ENCODE measurements at regions not wholly inside any gene's neighbourhood (a gene's known extent, or its start where the extent isn't known, plus 50 kb on each side); places are given as distances from the start of the nearest gene placed in this dataset.
A peak's percentile ranks its signal among the peaks of the same experiment; 100 is the strongest.
"Not testable (repeated sequence)": the region's sequence is repeated elsewhere in the genome, so short reads cannot be mapped to it uniquely, and the experiment has no call there.

GRCh38 chr20:56689318-56689717, 60.2 kb downstream of the TFAP2C start:
- DNase-seq: no peak

GRCh38 chr20:56689852-56690485, 60.9 kb downstream of the TFAP2C start:
- DNase-seq: no peak

DNA sequence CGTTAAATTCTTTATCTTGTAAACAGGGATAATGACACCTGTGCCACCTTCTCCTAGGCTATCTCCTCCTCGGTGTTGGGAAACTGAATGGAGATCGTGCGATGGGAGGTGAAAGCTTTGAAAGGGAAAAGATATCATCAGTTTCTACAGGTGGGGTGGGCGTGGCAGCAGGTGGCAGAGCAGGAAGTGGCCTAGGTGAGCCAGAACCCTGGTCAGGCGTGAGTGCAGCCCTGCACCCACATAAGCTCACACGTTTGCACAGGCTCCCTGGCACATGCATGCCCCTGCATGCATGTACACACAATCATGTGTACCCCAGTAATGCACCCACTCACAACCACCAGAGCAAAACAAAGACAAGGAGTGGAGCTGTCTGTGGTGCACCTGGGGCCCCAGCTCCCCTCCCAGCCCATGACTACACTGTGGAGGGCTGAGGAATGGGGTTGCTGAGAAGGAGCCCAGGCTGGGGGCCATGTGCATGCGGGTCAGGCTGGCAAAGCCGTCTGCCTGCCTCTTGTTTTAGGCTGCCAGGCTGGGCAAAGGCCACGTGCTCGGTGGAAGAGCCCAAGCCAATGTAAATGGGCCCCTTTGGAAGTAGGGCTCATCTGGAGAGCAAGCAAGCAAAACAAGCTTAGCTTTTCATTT, 61.5 kb downstream of the TFAP2C start:
- DNase-seq: no peak

GRCh38 chr20:56691325-56691998, 62.4 kb downstream of the TFAP2C start:
- no peak for DNase-seq

- no peak for DNase-seq
These were observed 64.1 kb downstream of the TFAP2C start for GRCh38 chr20:56693217-56693616.

DNA sequence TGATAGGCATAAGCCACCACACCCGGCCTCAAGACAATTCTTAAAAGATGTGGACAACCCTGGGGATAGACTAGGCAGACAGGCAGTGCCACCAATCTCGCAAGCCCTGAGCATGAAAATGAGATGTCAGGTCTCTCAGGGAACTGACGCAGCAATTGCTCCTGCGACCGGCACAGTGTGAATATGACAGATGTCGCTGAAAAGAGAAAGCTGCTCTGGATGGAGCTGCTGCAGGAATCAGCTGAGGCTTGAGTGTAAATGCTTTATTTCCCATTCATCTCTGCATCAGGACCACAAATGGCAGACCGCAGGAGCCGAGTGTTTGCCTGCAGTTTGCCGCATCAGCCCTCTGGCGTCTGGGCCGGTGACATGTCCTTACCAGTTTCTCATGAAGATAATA, 68.4 kb downstream of the TFAP2C start:
- no peak for DNase-seq

GRCh38 chr20:56698297-56698696, 69.2 kb downstream of the TFAP2C start:
- no peak for DNase-seq

DNA sequence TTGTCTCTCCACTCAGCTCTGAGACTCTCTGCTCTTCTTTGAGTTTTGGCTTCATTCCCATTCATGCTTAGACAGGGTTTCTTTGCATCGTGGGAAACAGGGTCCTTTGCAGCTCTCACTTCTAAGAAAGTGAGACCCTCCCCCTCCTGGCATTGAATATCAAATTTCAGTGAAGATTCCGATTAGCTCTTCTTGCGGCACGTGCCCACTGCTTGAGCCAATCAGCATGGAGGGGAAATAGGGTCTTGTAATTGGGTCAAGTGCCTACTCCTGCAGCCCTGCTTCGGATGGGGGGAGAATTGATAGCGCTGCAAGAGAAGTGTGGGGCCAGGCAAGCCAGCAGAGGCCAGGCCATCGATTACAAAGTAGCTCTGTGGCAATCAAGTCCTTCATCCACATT, 69.6 kb downstream of the TFAP2C start:
- no peak for DNase-seq

- peak in 10 of 14 donors; percentile 5 to 35 (median 18) for DNase-seq
These were observed 74.1 kb downstream of the TFAP2C start for GRCh38 chr20:56702931-56703840.

GRCh38 chr20:56706867-56707360, 77.8 kb downstream of the TFAP2C start:
- DNase-seq: no peak

DNA sequence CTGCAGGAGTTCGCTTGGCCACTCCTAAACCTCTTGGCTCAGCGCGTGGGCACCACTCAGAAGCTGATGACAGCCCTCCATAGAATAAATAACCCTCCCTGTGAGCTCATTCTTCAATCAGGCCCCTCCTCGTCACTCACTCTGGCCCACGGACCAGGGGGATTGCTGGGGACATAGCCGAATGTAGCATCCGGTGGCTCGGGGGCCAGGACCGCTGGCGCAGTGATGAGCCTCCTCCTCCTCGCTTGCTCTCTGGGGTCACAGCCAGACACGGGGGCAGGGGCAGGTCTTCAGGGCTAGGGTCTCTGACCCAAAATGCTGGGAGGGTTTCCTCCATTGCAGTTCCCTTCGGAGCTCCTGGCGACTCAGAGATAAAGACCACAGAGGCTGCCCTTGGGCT, 79.9 kb downstream of the TFAP2C start:
- DNase-seq: no peak

DNA sequence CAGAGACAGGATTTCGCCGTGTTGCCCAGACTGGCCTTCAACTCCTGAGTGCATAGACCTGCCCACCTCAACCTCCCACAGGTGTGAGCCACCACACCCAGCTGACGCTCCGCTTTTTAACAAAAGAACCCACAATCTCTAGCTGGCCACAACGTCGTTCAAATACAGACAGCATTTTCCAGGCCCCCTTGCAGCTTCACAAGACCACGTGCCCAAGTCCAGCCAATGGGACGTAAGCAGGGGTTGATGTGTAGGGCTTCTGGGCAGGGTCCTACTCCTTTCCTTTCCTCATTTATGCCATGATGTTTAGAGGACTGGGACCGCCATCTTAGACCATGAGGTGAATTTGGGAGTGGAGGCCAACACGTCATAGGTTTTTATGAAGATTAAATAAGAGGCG, 81.0 kb downstream of the TFAP2C start:
- DNase-seq: no peak

- DNase-seq: not testable (repeated sequence)
These were observed 81.5 kb downstream of the TFAP2C start for GRCh38 chr20:56710577-56710976.

DNA sequence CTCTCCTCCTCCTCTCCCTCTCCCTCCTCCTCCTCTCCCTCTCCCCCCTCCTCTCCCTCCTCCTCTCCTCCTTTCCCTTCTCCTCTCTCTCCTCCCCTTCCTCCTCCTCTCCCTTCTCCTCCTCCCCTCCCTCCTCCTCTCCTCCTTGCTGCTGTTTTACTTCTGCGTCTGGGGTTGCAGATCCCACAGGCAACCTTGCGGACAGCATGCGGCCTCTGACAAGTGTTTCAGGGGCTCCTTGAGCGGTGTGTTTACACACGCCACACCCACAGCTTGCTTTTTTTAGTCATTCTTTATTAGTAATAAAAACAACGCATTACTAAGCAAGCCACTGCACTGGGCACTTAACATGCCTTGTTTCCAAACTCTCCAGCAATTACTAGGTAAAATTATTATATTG, 81.9 kb downstream of the TFAP2C start:
- DNase-seq: no peak

GRCh38 chr20:56715309-56715708, 86.2 kb downstream of the TFAP2C start:
- DNase-seq: no peak

DNA sequence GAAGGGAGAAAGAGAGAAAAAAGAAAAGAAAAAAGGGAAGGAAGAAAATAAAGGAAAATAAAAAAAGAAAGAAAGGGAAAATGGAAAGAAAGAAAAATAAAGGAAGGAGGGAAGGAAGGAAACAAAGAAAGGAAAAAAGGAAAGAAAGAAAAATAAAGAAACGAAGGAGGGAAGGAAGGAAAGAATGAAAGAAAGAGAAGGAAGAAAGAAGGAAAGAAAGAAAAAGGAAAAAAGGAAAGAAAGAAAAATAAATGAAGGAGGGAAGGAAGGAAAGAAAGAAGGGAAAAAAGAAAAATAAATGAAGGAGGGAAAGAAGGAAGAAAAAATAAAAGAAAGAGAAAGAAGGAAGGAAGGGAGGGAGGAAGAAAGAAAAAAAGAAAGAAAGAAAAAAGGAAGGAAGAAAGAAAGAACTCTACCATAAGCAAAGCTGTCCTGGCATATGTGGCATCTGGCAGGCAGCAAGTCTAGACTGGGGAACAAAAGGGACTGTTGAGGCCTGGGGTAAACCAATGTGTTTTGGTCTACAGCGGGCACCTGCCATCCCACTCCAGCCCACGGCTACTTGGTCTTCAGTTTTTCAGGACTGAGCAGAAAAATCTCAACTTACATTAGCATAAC, 86.9 kb downstream of the TFAP2C start:
- DNase-seq: no peak

DNA sequence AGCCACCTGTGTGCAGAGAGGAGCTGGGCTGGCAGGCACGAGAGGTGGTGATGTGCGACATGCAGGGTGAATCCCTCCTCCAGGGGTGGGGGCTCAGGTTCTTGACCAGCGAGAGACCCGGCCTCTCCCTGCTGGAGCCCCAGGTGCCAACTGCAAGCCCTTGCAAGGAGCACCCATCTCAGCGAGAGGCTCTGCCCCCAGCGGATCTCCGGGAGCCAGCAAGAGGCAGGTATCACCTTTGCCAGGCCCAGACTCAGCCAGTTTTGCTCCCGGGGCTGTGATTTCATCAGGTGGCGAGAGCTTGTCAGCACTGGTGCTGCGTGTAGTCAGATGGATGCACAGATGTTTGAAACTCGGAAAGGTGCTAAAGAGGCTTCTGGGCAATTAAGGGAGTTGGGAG, 87.7 kb downstream of the TFAP2C start:
- DNase-seq: no peak

DNA sequence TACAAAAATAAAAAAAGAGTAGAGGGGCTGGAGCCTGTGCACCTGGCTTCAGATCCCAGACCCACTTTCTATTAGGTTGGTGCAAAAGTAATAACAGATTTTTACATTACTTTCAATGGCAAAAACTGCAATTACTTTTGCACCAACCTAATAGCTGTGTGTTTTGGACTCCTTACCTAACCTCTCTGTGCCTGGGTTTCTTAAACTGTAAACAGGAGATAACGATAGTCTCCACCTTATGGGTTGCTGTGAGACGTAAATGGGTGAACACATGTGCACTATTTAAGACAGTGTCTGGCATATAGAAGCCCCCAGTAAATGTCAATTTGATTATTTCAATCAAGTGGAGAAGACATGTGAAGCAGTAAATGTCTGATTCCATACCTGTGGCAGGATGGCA, 89.7 kb downstream of the TFAP2C start:
- DNase-seq: no peak

DNA sequence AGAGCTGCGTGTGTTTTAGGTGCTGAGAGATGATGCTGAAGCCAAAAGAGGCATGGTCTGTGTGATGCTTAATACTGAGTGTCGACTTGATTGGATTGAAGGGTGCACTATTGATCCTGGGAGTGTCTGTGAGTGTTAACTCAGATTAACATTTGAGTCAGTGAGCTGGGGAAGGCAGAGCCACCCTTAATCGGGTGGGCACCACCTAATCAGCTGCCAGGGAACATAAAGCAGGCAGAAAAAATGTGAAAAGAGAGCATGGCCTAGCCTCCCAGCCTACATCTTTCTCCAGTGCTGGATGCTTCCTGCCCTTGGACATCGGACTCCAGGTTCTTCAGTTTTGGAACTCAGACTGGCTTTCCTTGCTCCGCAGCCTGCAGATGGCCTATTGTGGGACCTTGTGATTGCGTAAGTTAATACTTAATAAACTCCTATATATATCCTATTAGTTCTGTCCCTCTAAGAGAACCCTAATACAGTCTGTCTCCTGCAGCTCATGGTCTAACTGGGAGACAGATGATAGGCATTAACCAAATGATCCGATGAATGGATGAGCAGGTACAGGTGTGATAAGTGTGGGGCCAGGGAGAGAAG, 91.6 kb downstream of the TFAP2C start:
- DNase-seq: no peak

- peak in 1 of 14 donors; percentile 61 for DNase-seq
These were observed 92.9 kb downstream of the TFAP2C start for GRCh38 chr20:56722042-56722441.

DNA sequence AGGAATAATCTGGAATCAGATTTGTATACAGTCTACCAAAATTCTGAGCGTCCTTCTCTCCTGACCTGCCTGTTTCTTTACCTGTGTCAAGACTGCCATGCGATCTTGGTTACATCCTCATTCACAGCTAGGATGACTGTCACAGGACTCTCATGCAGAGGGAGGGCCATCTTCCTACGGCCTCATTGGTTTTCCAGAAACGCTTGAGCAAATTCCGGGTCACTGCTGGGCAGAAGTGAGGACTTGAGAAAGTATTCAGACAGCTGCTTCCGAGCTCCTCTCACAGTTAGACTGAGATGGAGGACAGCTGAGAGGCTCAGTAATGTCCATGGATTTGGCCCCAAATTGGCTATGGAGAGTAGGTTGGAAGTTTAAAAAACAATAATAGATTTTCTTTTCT, 94.2 kb downstream of the TFAP2C start:
- no peak for DNase-seq

DNA sequence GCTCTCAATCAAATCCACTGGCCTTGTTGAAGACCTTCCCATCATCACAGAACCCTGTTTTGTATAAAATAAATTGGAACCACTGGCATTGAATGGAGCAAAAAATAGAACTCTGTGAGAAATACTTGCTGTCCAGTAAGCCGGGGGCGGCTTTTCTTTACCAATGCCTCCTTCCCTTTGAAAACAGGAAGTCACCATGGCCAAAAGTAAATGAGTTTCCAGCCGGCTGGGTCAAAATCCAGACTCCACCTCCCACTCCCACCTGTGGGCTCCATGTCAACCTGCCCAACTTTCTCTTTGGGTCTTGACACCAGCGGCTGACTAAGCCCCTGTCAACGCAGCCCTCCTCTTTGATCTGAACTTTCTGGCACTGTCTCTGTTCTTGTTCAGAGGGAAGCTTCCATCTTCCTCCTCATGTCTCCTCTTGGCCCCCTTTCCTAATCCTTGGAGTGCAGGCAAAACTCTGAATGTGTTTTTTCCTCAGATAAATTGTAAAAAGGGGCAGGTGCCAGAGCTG, 95.2 kb downstream of the TFAP2C start:
- no peak for DNase-seq
